Immature natural killer cell (primary cell): ENCODE measurements at regions not wholly inside any gene's neighbourhood (a gene's known extent, or its start where the extent isn't known, plus 50 kb on each side); places are given as distances from the start of the nearest gene placed in this dataset.

ENCODE experiments used
- DNase-seq, 3 donors: peaks; one replicate each; pipeline ENCODE4 v3.0.0; 2022; ENCODE audit warnings: mixed read lengths in 1 of 3
- H3K27ac Mint-ChIP-seq, 6 donors: one replicate each; pipeline ENCODE4 v1.8.0; 2020; ENCODE audit warnings: mixed read lengths in 6 of 6, mild to moderate bottlenecking in 5 of 6, inconsistent platforms in 4 of 6, moderate library complexity in 3 of 6
- H3K27me3 Mint-ChIP-seq, 3 donors: one replicate each; pipeline ENCODE4 v1.8.0; 2020 to 2021; ENCODE audit warnings: low read depth in 3 of 3, mild to moderate bottlenecking in 3 of 3, mixed read lengths in 3 of 3, moderate library complexity in 3 of 3, inconsistent platforms in 1 of 3
- H3K36me3 Mint-ChIP-seq, 3 donors: one replicate each; pipeline ENCODE4 v1.8.0; 2020; ENCODE audit warnings: mixed read lengths in 3 of 3, inconsistent platforms in 2 of 3, mild to moderate bottlenecking in 2 of 3
- H3K4me1 Mint-ChIP-seq, 2 donors: one replicate each; pipeline ENCODE4 v1.8.0; 2020; ENCODE audit warnings: inconsistent platforms in 2 of 2, mild to moderate bottlenecking in 2 of 2, mixed read lengths in 2 of 2, moderate library complexity in 1 of 2
- H3K4me3 Mint-ChIP-seq, 5 donors: one replicate each; pipeline ENCODE4 v1.8.0; 2020; ENCODE audit warnings: mild to moderate bottlenecking in 5 of 5, mixed read lengths in 5 of 5, inconsistent platforms in 3 of 5, moderate library complexity in 3 of 5
- H3K9me3 Mint-ChIP-seq, 6 donors: one replicate each; pipeline ENCODE4 v1.8.0; 2020; ENCODE audit warnings: mild to moderate bottlenecking in 6 of 6, mixed read lengths in 6 of 6, inconsistent platforms in 4 of 6, moderate library complexity in 3 of 6

DNA sequence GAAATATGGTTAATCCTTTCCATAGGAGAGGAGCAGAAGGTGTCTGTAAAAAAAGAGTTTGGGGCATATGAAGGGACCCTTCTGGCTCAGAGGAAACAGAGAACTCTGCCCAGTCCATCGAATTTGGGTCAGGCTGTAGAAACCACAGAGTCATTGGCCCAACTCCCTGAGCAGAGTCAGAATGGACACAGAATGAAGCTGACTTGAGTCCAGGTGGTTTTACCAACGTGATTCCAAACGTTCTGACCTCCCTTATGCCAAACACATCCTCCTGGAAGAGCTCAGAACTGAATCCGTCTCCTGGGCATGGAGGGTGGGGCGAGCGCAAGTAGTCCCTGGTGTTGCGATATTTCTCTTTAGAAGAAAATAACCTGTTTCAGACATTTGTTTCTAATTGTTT is 138.8 kb downstream of the DAD1 start:
- Mint-ChIP-seq H3K9me3 (no peaks in the 10 kb centered on the region), H3K4me3 (peak overlapping the region; percentile 93 to 100 (median 99)), H3K27ac (peak overlapping the region; percentile 94 to 100 (median 97)), H3K27me3 (peaks cover 2 to 18% (median 3%) of the 10 kb centered on the region in 3 donors), H3K36me3 (peaks cover 47 to 59% (median 56%) of the 10 kb centered on the region in 3 donors), H3K4me1 (peaks cover 89 to 100% of the 10 kb centered on the region in 2 donors)
- no peak for DNase-seq

DNA sequence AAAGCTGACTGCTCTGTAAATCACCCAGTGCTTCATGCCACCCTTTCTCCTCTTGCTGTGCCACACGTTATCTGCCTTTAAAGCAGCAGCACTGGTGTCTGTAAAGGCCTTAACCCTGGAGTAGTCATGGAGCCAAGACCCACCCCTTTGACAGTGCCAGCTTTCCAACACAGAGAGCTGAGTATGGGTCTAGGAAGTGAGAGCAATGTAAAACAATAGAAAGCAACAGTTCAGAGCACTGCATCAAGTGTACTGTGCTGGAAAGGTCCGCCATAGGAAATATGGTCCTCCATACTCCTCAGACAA is 139.5 kb downstream of the DAD1 start:
- peak overlapping the region; percentile 93 to 100 (median 99) for H3K4me3 Mint-ChIP-seq

GRCh38 chr14:22448905-22449599 is 140.0 kb downstream of the DAD1 start:
- Mint-ChIP-seq H3K9me3 (no peaks in the 10 kb centered on the region), H3K36me3 (peaks cover 35 to 46% (median 44%) of the 10 kb centered on the region in 3 donors), H3K4me3 (peak overlapping the region; percentile 93 to 100 (median 99)), H3K4me1 (peaks cover 83 to 98% of the 10 kb centered on the region in 2 donors), H3K27ac (peak overlapping the region; percentile 94 to 100 (median 97)), H3K27me3 (peaks cover 2 to 17% (median 3%) of the 10 kb centered on the region in 3 donors)
- no peak for DNase-seq

More for the DNA sequence above, 139.5 kb downstream of the DAD1 start:
- Mint-ChIP-seq H3K4me1 (peaks cover 87 to 100% of the 10 kb centered on the region in 2 donors), H3K27ac (peak overlapping the region; percentile 94 to 100 (median 97)), H3K36me3 (peaks cover 40 to 51% (median 49%) of the 10 kb centered on the region in 3 donors), H3K27me3 (peaks cover 2 to 17% (median 3%) of the 10 kb centered on the region in 3 donors), H3K9me3 (no peaks in the 10 kb centered on the region)
- DNase-seq: no peak

DNA sequence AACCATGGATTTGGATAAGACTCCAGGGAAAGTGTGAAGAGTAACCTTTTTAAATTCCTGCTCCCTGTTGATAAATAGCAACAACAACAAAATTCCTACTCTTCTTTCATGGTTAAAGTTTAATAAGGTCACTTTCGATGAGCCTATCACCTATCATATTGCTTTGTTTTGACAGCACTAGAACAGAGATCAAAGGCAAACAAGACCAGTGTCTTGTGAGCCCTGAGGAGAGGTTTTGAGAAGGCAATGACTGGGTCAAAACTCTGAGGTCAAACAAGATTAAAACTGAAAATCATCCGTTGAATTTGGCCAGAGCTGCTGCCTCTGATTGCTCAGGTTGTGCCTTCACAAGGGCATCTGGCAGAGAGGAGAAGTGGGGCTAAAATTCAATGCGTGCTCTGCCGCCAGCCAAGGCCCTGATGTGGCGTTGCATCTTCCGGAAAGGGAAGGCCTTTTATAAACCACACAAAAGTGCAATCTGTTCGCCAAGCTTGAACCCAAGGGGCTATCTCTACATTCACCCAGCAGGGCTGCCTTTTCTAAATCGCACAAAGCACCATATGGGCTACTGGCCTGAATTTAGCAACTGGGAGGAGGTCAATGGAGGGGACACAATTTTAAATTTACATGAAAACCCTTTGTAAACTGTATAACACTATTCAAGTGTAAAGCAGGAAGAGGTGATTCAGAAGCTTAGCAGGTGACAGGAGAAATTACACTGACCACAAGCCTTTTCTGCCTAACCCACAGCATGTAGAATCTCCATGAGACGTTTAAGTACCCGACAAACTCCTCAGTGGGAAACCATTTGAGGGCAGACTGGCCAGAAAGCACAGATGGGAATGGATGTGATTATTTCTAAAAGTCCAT is 140.8 kb downstream of the DAD1 start:
- peak overlapping the region; percentile 93 to 100 (median 99) for H3K4me3 Mint-ChIP-seq
- no peaks in the 10 kb centered on the region for H3K9me3 Mint-ChIP-seq
- peaks cover 2 to 16% (median 2%) of the 10 kb centered on the region in 3 donors for H3K27me3 Mint-ChIP-seq
- peaks cover 78 to 94% of the 10 kb centered on the region in 2 donors for H3K4me1 Mint-ChIP-seq
- peak; percentile 74 to 81 (median 76) for DNase-seq
- peaks cover 27 to 39% (median 36%) of the 10 kb centered on the region in 3 donors for H3K36me3 Mint-ChIP-seq
- peak overlapping the region; percentile 94 to 100 (median 97) for H3K27ac Mint-ChIP-seq

DNA sequence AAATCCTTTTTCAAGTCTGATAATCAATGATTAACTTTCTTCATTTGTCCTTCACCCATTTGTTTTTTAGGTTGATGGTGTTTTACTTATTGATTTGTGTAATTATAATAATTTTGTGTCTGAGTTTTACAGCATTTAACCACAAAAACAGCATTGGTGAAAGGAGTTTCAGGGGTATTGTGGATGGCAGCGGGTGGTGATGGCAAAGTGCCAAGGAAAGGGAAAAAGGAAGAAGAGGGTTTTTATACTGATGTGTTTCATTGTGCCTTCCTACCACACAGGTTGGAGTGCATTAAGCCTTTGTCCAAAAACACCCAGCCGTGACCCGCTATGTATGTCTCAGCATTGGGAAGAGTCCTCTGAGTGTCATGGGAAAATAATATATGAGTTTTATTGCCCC is 150.3 kb downstream of the DAD1 start:
- Mint-ChIP-seq H3K36me3 (peaks cover 0 to 6% (median 3%) of the 10 kb centered on the region in 3 donors), H3K27ac (peak overlapping the region in 1 of 6 donors; percentile 51), H3K4me3 (peak overlapping the region in 1 of 5 donors; percentile 1), H3K4me1 (peaks cover 61 to 78% of the 10 kb centered on the region in 2 donors), H3K9me3 (no peaks in the 10 kb centered on the region), H3K27me3 (peaks cover 0 to 2% (median 0%) of the 10 kb centered on the region in 3 donors)
- DNase-seq: no peak

DNA sequence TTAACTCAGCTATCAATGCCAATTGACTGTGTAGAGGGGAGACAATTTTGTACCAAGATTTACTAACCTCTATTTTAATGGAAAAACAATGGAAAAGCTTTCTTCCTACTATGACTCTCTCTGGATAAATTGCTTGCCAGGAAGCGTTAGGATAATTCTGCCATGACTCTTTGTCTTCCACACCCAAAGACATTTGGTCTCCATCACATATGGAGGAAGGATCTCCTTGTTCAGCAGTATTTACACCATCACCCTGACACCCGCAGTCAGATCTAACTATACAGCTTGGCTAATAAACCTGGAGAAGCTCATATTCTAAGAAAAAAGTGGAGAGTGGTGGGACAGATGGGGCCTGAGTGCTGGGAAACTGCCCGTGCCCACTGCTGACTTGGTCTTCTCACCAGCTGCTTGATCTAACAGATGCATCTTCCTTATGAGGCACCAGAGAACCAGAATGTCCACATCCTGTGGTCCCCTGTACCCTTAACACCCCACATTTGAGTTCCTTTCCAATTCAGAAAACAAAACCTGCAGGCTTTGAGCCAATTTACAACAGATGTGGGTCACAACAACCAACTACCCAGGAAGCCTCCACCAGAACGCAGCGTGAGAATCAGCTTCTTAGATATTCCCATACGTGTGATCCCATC is 154.0 kb downstream of the DAD1 start:
- Mint-ChIP-seq H3K27me3 (peaks cover 0 to 2% (median 0%) of the 10 kb centered on the region in 3 donors), H3K9me3 (no peaks in the 10 kb centered on the region), H3K4me3 (peak overlapping the region; percentile 74 to 83 (median 81)), H3K36me3 (no peaks in the 10 kb centered on the region), H3K27ac (peak overlapping the region; percentile 89 to 98 (median 94)), H3K4me1 (peaks cover 80 to 88% of the 10 kb centered on the region in 2 donors)
- DNase-seq: peak; percentile 63 to 74 (median 73)

DNA sequence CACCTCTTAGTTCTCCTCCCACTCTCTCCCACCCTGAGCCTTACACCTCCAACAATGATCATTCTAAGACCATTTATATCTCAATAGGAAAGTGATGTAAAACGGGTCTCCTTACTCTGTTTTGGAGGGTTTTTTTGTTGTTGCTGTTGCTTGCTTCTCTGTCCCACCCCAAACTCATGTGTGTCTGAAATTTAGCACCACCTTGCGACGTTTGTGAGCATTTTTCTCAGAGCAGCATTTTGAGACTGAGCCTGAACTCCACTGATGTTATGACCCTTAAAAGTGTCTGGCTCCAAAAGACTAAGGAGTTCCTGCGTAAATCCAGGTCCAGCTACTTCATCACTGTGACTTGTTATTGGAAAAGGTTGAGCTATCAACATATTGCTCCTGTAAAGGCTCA is 155.0 kb downstream of the DAD1 start:
- H3K27me3 Mint-ChIP-seq: peaks cover 0 to 2% (median 0%) of the 10 kb centered on the region in 3 donors
- H3K36me3 Mint-ChIP-seq: peaks cover 0 to 5% (median 0%) of the 10 kb centered on the region in 3 donors
- H3K4me1 Mint-ChIP-seq: peaks cover 80 to 88% of the 10 kb centered on the region in 2 donors

GRCh38 chr14:22433069-22433468 is 156.0 kb downstream of the DAD1 start:
- H3K4me1 Mint-ChIP-seq: peaks cover 83 to 91% of the 10 kb centered on the region in 2 donors

More for the DNA sequence above, 155.0 kb downstream of the DAD1 start:
- Mint-ChIP-seq H3K4me3 (peak overlapping the region; percentile 48 to 83 (median 74)), H3K9me3 (no peaks in the 10 kb centered on the region), H3K27ac (peak overlapping the region; percentile 89 to 98 (median 94))
- no peak for DNase-seq

GRCh38 chr14:22432348-22432976 is 156.6 kb downstream of the DAD1 start:
- peaks cover 0 to 5% (median 0%) of the 10 kb centered on the region in 3 donors for H3K36me3 Mint-ChIP-seq
- no peaks in the 10 kb centered on the region for H3K9me3 Mint-ChIP-seq
- peak overlapping the region; percentile 3 to 74 (median 46) for H3K4me3 Mint-ChIP-seq
- H3K4me1 Mint-ChIP-seq: peaks cover 88 to 97% of the 10 kb centered on the region in 2 donors
- H3K27me3 Mint-ChIP-seq: peaks cover 0 to 2% (median 0%) of the 10 kb centered on the region in 3 donors
- H3K27ac Mint-ChIP-seq: peak overlapping the region; percentile 9 to 98 (median 87)
- no peak for DNase-seq

More at GRCh38 chr14:22433069-22433468, 156.0 kb downstream of the DAD1 start:
- H3K36me3 Mint-ChIP-seq: peaks cover 0 to 5% (median 0%) of the 10 kb centered on the region in 3 donors
- no peak for DNase-seq
- H3K9me3 Mint-ChIP-seq: no peaks in the 10 kb centered on the region
- peak overlapping the region; percentile 46 to 74 (median 53) for H3K4me3 Mint-ChIP-seq
- peaks cover 0 to 2% (median 0%) of the 10 kb centered on the region in 3 donors for H3K27me3 Mint-ChIP-seq
- H3K27ac Mint-ChIP-seq: peak overlapping the region; percentile 60 to 98 (median 92)

DNA sequence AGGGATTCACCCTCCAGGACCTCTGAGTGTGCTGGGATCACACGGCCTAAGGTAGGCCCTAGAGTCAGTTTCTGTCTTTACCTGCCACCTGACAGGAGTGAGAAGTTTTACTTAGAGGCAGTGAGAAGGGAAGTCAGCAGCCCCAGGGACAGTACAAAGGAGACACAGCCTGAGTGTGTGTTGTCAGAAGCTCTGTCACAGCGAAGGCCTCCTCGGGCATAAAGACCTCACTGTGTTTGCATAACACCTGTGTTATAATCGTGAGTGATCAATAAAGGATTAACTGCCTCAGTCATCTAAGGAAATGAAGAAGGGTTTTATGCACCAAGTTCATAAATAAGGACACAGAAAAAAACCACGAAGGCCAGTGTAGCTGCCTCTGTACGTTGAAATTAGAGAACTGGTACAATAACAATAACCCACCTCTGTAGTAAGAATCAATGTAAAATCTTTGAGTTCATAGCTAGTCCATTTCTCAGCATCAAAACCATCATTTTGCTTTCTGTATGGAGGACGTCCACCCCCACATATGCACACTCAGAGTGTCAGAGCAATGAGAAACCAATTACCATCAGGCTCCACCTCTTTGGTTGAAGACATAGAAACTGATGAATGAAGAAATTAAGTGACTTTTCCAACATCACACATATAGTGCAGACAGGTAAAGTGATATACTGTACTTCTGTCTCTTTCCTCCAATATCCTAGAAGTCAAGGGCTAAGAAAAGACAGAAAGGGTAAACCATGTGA is 159.3 kb downstream of the DAD1 start:
- no peaks in the 10 kb centered on the region for H3K9me3 Mint-ChIP-seq
- peak overlapping the region; percentile 78 to 96 (median 94) for H3K27ac Mint-ChIP-seq
- DNase-seq: no peak
- peaks cover 0 to under 1% (median 0%) of the 10 kb centered on the region in 3 donors for H3K27me3 Mint-ChIP-seq
- H3K4me1 Mint-ChIP-seq: peaks cover 93 to 94% of the 10 kb centered on the region in 2 donors
- H3K36me3 Mint-ChIP-seq: peaks cover 0 to 5% (median 0%) of the 10 kb centered on the region in 3 donors
- H3K4me3 Mint-ChIP-seq: peak overlapping the region; percentile 44 to 77 (median 68)

GRCh38 chr14:22428700-22429291 is 160.2 kb downstream of the DAD1 start:
- H3K4me1 Mint-ChIP-seq: peaks cover 93 to 94% of the 10 kb centered on the region in 2 donors
- no peak for DNase-seq
- peaks cover 0 to 5% (median 0%) of the 10 kb centered on the region in 3 donors for H3K36me3 Mint-ChIP-seq
- no peaks in the 10 kb centered on the region for H3K9me3 Mint-ChIP-seq
- H3K4me3 Mint-ChIP-seq: peak overlapping the region; percentile 61 to 79 (median 75)
- peaks cover 0 to 3% (median 0%) of the 10 kb centered on the region in 3 donors for H3K27me3 Mint-ChIP-seq
- H3K27ac Mint-ChIP-seq: peak overlapping the region; percentile 78 to 96 (median 94)

- H3K4me1 Mint-ChIP-seq: peaks cover 93 to 94% of the 10 kb centered on the region in 2 donors
- H3K36me3 Mint-ChIP-seq: peaks cover 0 to 5% (median 0%) of the 10 kb centered on the region in 3 donors
- H3K9me3 Mint-ChIP-seq: no peaks in the 10 kb centered on the region
- H3K4me3 Mint-ChIP-seq: peak overlapping the region; percentile 25 to 62 (median 61)
- peak in 1 of 3 donors; percentile 37 for DNase-seq
- H3K27ac Mint-ChIP-seq: peak overlapping the region; percentile 74 to 96 (median 94)
- peaks cover 0 to 3% (median 0%) of the 10 kb centered on the region in 3 donors for H3K27me3 Mint-ChIP-seq
Measured at GRCh38 chr14:22427771-22428231, 161.2 kb downstream of the DAD1 start.
